Upper lobe of left lung (tissue), 4 donors: ENCODE measurements at regions not wholly inside any gene's neighbourhood (a gene's known extent, or its start where the extent isn't known, plus 50 kb on each side); places are given as distances from the start of the nearest gene placed in this dataset.

Source experiments
- CTCF ChIP-seq, 6 experiments: fragments of 450-650 bp in 4 of 6; fragments of 200-600 bp in 2 of 6; sonication (generic) in 2 of 6; IDR thresholded peaks; one replicate each; pipeline ENCODE4 v1.5.1; 2016 to 2019; ENCODE audit warnings: antibody characterized with exemption in 6 of 6
- POLR2A ChIP-seq, 4 donors: fragments of 450-650 bp; IDR thresholded peaks; one replicate each; pipeline ENCODE4 v1.5.1; 2016 to 2017; ENCODE audit warnings: antibody characterized with exemption in 4 of 4, mild to moderate bottlenecking in 2 of 4
- POLR2AphosphoS5 ChIP-seq, 2 donors: sonication (generic); formaldehyde crosslinking; IDR thresholded peaks; one replicate each; pipeline ENCODE4 v1.5.1; 2017; ENCODE audit warnings: antibody characterized with exemption in 2 of 2

GRCh38 chr5:62931153-62931950 lies 352.7 kb downstream of the LRRC70 start:
- no peak for TF ChIP-seq CTCF (IDR thresholded peaks at IDR 0.05)
- no peak for TF ChIP-seq POLR2A (IDR thresholded peaks at IDR 0.05)
- TF ChIP-seq POLR2AphosphoS5 (IDR thresholded peaks at IDR 0.05), result no peak
